Thyroid gland (tissue), 4 donors: ENCODE measurements at regions not wholly inside any gene's neighbourhood (a gene's known extent, or its start where the extent isn't known, plus 50 kb on each side); places are given as distances from the start of the nearest gene placed in this dataset.

Experiments used
- POLR2A ChIP-seq, 2 donors: fragments of 450-650 bp; IDR thresholded peaks; one replicate each; pipeline ENCODE4 v1.6.1; 2017; ENCODE audit warnings: antibody characterized with exemption in 2 of 2, mild to moderate bottlenecking in 2 of 2, moderate library complexity in 1 of 2
- TF ChIP-seq, protein P1 (sequence below), 6 experiments: fragments of 200-600 bp in 3 of 6; fragments of 450-650 bp in 3 of 6; sonication (generic) in 3 of 6; IDR thresholded peaks; one replicate each; pipeline ENCODE4 v1.5.1; 2016 to 2019; ENCODE audit warnings: antibody characterized with exemption in 6 of 6, mild to moderate bottlenecking in 2 of 6, inconsistent platforms in 1 of 6, moderate library complexity in 1 of 6

DNA sequence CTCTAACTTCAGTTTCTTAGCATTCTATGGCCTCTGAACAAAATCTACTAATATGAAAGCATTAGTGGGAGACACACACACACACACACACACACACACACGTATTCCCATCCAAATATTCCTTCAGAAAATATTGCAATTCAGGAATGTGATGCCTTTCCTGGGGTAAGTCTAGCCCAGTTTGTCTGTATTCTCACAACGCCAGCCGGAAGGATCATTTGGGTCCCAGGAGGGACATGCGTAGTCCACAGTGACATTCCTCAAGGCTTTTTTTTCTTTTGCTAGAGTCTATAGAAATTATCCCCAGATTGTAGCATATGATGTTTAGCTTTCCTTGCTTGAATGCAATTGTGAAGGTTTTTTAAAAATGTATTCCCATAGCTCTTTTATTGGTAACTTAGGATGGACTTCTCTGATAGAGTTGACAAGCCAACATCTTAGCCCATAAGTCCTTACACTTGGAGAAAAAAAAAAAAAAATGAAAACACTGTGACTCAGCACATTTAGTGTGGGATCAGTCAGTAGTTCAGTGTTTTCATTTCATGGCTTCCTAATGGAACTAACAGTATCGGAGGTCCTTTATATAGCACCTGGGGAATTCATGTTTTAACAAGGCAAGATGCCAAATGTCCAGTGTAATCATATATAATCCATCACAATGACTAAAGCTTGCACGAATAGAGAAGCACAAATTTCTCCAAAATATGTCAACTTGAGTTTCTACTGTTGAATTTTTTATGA is 316.5 kb downstream of the DIRAS2 start:
- TF ChIP-seq, protein P1, sequence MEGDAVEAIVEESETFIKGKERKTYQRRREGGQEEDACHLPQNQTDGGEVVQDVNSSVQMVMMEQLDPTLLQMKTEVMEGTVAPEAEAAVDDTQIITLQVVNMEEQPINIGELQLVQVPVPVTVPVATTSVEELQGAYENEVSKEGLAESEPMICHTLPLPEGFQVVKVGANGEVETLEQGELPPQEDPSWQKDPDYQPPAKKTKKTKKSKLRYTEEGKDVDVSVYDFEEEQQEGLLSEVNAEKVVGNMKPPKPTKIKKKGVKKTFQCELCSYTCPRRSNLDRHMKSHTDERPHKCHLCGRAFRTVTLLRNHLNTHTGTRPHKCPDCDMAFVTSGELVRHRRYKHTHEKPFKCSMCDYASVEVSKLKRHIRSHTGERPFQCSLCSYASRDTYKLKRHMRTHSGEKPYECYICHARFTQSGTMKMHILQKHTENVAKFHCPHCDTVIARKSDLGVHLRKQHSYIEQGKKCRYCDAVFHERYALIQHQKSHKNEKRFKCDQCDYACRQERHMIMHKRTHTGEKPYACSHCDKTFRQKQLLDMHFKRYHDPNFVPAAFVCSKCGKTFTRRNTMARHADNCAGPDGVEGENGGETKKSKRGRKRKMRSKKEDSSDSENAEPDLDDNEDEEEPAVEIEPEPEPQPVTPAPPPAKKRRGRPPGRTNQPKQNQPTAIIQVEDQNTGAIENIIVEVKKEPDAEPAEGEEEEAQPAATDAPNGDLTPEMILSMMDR (IDR thresholded peaks at IDR 0.05) = no peak
- no peak for TF ChIP-seq POLR2A (IDR thresholded peaks at IDR 0.05)
